Kidney epithelial cell (primary cell): ENCODE measurements at regions not wholly inside any gene's neighbourhood (a gene's known extent, or its start where the extent isn't known, plus 50 kb on each side); places are given as distances from the start of the nearest gene placed in this dataset.
"Not testable (repeated sequence)": the region's sequence is repeated elsewhere in the genome, so short reads cannot be mapped to it uniquely, and the experiment has no call there.

Experiments
- DNase-seq: peaks from one replicate; pipeline ENCODE4 v3.0.0-alpha.2; 2010; ENCODE audit warnings: low read depth
- H3K27me3 ChIP-seq: 2 replicates; pipeline ENCODE4 v1.6.0; 2011; ENCODE audit warnings: low read length; ENCODE audit not compliant: control insufficient read depth, insufficient read depth
- H3K36me3 ChIP-seq: 2 replicates; pipeline ENCODE4 v1.5.1; 2011; ENCODE audit warnings: low read length; ENCODE audit not compliant: control insufficient read depth, insufficient read depth
- H3K4me3 ChIP-seq: 2 replicates; pipeline ENCODE4 v1.5.1; 2011; ENCODE audit warnings: low read depth, mild to moderate bottlenecking, control low read depth, low read length
- CTCF ChIP-seq: IDR thresholded peaks from 2 replicates; pipeline ENCODE4 v1.5.1; 2011; ENCODE audit warnings: mild to moderate bottlenecking, moderate library complexity, low read length, control low read depth, inconsistent platforms; ENCODE audit not compliant: insufficient read depth, poor library complexity, severe bottlenecking

GRCh38 chr5:123283499-123283898, 139.7 kb downstream of the CEP120 start:
- Histone ChIP-seq H3K27me3 (no peaks in the 10 kb centered on the region), H3K4me3 (no peak overlapping the region), H3K36me3 (no peaks in the 10 kb centered on the region)
- TF ChIP-seq CTCF: no peak
- no peak for DNase-seq

- Histone ChIP-seq H3K27me3 (no peaks in the 10 kb centered on the region), H3K4me3 (no peak overlapping the region), H3K36me3 (no peaks in the 10 kb centered on the region)
- no peak for TF ChIP-seq CTCF
- no peak for DNase-seq
These were observed 140.2 kb downstream of the CEP120 start for GRCh38 chr5:123283031-123283430.

GRCh38 chr5:123282444-123282843, 140.8 kb downstream of the CEP120 start:
- no peak for TF ChIP-seq CTCF
- H3K36me3 ChIP-seq: no peaks in the 10 kb centered on the region
- no peak for DNase-seq
- H3K27me3 ChIP-seq: no peaks in the 10 kb centered on the region
- no peak overlapping the region for H3K4me3 ChIP-seq

- H3K4me3 ChIP-seq, H3K27me3 ChIP-seq, DNase-seq, H3K36me3 ChIP-seq: not testable (repeated sequence)
These were observed 142.3 kb downstream of the CEP120 start for GRCh38 chr5:123280854-123281253.

- DNase-seq: no peak
- Histone ChIP-seq H3K27me3 (no peaks in the 10 kb centered on the region), H3K4me3 (no peak overlapping the region), H3K36me3 (no peaks in the 10 kb centered on the region)
- no peak for TF ChIP-seq CTCF
These were observed 144.1 kb downstream of the CEP120 start for GRCh38 chr5:123279136-123279535.

GRCh38 chr5:123278284-123278683, 144.9 kb downstream of the CEP120 start:
- H3K27me3 ChIP-seq: no peaks in the 10 kb centered on the region
- H3K36me3 ChIP-seq: no peaks in the 10 kb centered on the region
- no peak for DNase-seq
- H3K4me3 ChIP-seq: no peak overlapping the region
- no peak for TF ChIP-seq CTCF
